Esophagus squamous epithelium (tissue), 5 donors: ENCODE measurements at regions not wholly inside any gene's neighbourhood (a gene's known extent, or its start where the extent isn't known, plus 50 kb on each side); places are given as distances from the start of the nearest gene placed in this dataset.

ENCODE experiments used
- DNase-seq: peaks from one replicate; lab custom pipeline; 2025; lab: John Stamatoyannopoulos, UW
- H3K27ac ChIP-seq, 4 donors: fragments of 200-600 bp; sonication (generic); one replicate each; pipeline ENCODE4 v1.5.1; 2016 to 2019; ENCODE audit warnings: mild to moderate bottlenecking in 1 of 4
- H3K27me3 ChIP-seq, 4 donors: fragments of 200-600 bp; sonication (generic); 1 replicate in 3 of 4; 2 replicates in 1 of 4; pipeline versions ENCODE4 v1.5.1 to v1.6.0; 2017 to 2021; ENCODE audit warnings: antibody characterized with exemption in 1 of 4
- H3K36me3 ChIP-seq, 3 donors: fragments of 200-600 bp; sonication (generic); one replicate each; pipeline ENCODE4 v1.5.1; 2016 to 2019
- H3K4me1 ChIP-seq, 3 donors: fragments of 200-600 bp; sonication (generic); one replicate each; pipeline ENCODE4 v1.5.1; 2017 to 2019
- H3K4me3 ChIP-seq, 4 donors: fragments of 200-600 bp; sonication (generic); 1 replicate in 3 of 4; 2 replicates in 1 of 4; pipeline ENCODE4 v1.5.1; 2016 to 2019; ENCODE audit warnings: mild to moderate bottlenecking in 2 of 4, moderate library complexity in 1 of 4
- H3K9me3 ChIP-seq, 3 donors: fragments of 200-600 bp; sonication (generic); one replicate each; pipeline ENCODE4 v1.5.1; 2016 to 2019
- POLR2A ChIP-seq, 4 donors: fragments of 450-650 bp; IDR thresholded peaks; one replicate each; pipeline ENCODE4 v1.6.1; 2017; ENCODE audit warnings: antibody characterized with exemption in 4 of 4, mild to moderate bottlenecking in 4 of 4, moderate library complexity in 3 of 4
- WGBS, 2 donors: methylation state at CpG; one replicate each; pipeline ENCODE4 v1.1.5; 2018; 5-methylcytosine and 5-hydroxymethylcytosine counted together
- intact Hi-C: fragments of 100-400 bp; cut with DNase I; formaldehyde crosslinking; loops from one replicate; pipeline ENCODE4 v1.15.0; 2022
- TF ChIP-seq, protein P1 (sequence below), 6 experiments: fragments of 450-650 bp in 4 of 6; fragments of 200-600 bp in 2 of 6; sonication (generic) in 2 of 6; IDR thresholded peaks; one replicate each; pipeline ENCODE4 v1.5.1; 2016 to 2019; ENCODE audit warnings: antibody characterized with exemption in 6 of 6, mild to moderate bottlenecking in 4 of 6, moderate library complexity in 4 of 6
- donor health status: DM: yes; HTN: yes; CAD: no.

DNA sequence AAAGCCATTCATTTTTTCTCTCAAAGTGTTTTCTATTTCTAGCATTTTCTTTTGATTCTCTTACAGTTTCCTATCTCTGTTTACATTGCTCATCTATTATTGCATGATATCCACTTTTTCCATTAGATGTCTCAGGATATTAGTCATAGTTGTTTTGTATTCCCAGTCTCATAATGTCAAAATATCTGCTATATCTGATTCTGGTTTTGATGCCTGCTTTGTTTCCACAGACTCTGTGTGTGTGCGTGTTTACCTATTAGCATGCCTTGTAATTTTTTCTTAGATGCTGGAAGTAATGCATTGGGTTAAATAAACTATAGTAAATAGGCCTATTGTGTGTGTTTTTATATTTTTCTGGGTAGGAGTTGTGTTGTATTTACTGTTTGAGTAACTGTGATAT lies 1126.3 kb downstream of the SORCS1 start:
- DNase-seq: no peak
- WGBS, 2 donors: 89 to 96% methylated on average over 1 of the region's 1 CpG
- H3K9me3 ChIP-seq: no peaks in the 10 kb centered on the region
- no peaks in the 10 kb centered on the region for H3K27me3 ChIP-seq
- H3K36me3 ChIP-seq: no peaks in the 10 kb centered on the region
- H3K4me1 ChIP-seq: no peaks in the 10 kb centered on the region
- TF ChIP-seq POLR2A (IDR thresholded peaks at IDR 0.05): no peak
- TF ChIP-seq, protein P1, sequence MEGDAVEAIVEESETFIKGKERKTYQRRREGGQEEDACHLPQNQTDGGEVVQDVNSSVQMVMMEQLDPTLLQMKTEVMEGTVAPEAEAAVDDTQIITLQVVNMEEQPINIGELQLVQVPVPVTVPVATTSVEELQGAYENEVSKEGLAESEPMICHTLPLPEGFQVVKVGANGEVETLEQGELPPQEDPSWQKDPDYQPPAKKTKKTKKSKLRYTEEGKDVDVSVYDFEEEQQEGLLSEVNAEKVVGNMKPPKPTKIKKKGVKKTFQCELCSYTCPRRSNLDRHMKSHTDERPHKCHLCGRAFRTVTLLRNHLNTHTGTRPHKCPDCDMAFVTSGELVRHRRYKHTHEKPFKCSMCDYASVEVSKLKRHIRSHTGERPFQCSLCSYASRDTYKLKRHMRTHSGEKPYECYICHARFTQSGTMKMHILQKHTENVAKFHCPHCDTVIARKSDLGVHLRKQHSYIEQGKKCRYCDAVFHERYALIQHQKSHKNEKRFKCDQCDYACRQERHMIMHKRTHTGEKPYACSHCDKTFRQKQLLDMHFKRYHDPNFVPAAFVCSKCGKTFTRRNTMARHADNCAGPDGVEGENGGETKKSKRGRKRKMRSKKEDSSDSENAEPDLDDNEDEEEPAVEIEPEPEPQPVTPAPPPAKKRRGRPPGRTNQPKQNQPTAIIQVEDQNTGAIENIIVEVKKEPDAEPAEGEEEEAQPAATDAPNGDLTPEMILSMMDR (IDR thresholded peaks at IDR 0.05): no peak
- H3K27ac ChIP-seq: no peak overlapping the region
- intact Hi-C loops: no loop called here
- no peak overlapping the region for H3K4me3 ChIP-seq

DNA sequence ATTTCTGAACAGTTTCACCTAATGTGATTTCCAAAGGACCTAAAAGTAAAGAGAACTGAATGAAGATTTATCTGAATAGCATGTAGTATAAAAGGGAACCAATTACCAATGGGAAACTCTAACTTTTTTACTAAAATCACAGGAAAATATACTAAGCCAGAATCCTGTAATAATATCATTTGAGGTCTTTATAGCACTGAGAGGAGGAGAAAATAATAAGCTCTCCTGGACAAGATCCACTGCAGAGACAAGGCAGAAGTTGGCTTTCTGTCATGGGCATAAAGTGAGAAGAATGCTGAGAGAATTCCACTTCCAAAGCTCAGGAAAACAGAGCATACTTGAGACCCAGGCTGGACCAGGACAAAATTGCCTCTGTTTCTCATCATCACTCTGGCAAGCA lies 1131.4 kb downstream of the SORCS1 start:
- Histone ChIP-seq H3K9me3 (no peaks in the 10 kb centered on the region), H3K36me3 (no peaks in the 10 kb centered on the region), H3K27me3 (no peaks in the 10 kb centered on the region), H3K4me1 (no peaks in the 10 kb centered on the region), H3K27ac (no peak overlapping the region), H3K4me3 (no peak overlapping the region)
- intact Hi-C loops: no loop called here
- no peak for DNase-seq
- TF ChIP-seq, protein P1 (IDR thresholded peaks at IDR 0.05): no peak
- TF ChIP-seq POLR2A (IDR thresholded peaks at IDR 0.05): no peak

DNA sequence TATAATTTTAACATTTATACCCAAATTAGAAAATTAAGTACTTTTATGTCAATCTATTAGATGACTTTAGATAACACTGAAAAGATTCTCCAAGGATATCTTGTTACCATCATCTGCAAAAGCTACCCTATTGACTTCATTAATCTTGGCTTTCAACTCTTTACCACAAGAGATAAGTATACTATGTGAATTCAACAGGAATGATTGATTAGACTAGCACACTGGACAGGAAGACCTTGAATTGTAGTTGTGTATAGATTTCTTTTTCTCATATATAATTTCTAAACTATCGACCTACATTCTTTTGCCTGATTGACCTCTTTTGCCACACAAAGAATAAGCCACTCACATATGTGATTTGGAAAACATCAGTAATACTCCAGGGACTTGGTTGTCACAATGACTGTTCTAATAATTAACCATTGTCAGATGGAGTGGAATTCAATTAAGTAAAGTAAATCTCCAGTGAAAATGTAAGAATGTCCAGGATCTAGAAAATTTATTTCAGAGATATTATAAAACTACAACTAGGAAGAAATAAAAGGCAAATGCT lies 1132.0 kb downstream of the SORCS1 start:
- Histone ChIP-seq H3K4me1 (no peaks in the 10 kb centered on the region), H3K27me3 (no peaks in the 10 kb centered on the region), H3K27ac (no peak overlapping the region), H3K9me3 (no peaks in the 10 kb centered on the region), H3K4me3 (no peak overlapping the region), H3K36me3 (no peaks in the 10 kb centered on the region)
- no peak for DNase-seq
- 21 to 47% methylated on average over 1 of the region's 1 CpG for WGBS, 2 donors
- intact Hi-C loops: no loop called here
- TF ChIP-seq, protein P1 (IDR thresholded peaks at IDR 0.05): no peak
- no peak for TF ChIP-seq POLR2A (IDR thresholded peaks at IDR 0.05)

DNA sequence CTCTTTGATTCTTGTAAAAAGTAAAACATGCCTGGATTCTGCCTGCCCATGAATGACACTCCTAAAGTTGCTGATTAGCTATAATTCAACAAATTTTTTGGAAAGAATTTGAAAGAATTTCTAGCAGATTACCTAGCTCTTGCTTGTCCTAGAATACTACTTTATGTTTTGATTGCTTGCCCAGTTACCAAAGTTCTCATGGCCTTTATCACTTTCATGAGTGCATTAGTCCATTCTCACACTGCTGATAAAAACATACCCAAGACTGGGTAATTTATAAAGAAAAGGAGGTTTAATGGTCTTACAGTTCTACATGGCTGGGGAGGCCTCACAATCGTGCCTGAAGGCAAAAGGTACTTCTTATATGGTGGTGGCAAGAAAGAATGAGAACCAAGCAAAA lies 1137.3 kb downstream of the SORCS1 start:
- intact Hi-C loops: no loop called here
- WGBS, 2 donors: 19 to 23% methylated on average over 1 of the region's 1 CpG
- no peaks in the 10 kb centered on the region for H3K36me3 ChIP-seq
- TF ChIP-seq POLR2A (IDR thresholded peaks at IDR 0.05): no peak
- TF ChIP-seq, protein P1 (IDR thresholded peaks at IDR 0.05): no peak
- no peaks in the 10 kb centered on the region for H3K9me3 ChIP-seq
- no peaks in the 10 kb centered on the region for H3K27me3 ChIP-seq
- no peak overlapping the region for H3K4me3 ChIP-seq
- H3K4me1 ChIP-seq: no peaks in the 10 kb centered on the region
- no peak overlapping the region for H3K27ac ChIP-seq
- DNase-seq: no peak

DNA sequence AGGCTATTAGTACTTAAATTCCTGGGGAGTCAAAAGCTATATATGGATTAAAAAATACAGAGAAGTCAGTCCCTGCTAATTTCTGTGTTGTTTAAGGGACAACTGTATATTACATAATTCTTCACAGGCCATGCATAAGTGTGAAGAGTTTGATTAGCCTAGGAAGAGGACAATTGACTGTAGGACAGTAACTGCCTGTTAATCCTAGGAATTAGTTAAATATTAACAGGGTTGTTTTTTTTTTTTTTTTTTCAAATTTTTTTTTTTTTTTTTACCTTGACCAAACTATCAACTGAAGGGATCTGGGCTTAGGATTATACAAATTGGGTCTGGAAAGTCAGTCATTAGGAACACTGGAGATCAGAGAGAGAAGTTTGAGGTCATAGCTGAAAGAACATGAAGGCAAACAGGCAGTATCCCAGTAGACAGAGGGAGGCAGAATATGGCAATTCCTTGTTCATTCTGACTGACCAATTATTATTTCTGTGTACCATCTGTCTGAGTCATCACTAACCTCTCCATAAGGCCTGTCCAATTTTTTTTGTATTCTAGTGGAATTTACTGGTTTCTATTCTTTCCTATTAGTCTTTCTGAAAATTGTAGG lies 1139.2 kb downstream of the SORCS1 start:
- TF ChIP-seq, protein P1 (IDR thresholded peaks at IDR 0.05): no peak
- TF ChIP-seq POLR2A (IDR thresholded peaks at IDR 0.05): no peak
- Histone ChIP-seq H3K4me1 (no peaks in the 10 kb centered on the region), H3K4me3 (no peak overlapping the region), H3K9me3 (no peaks in the 10 kb centered on the region), H3K27me3 (no peaks in the 10 kb centered on the region), H3K27ac (no peak overlapping the region), H3K36me3 (no peaks in the 10 kb centered on the region)
- intact Hi-C loops: no loop called here
- no peak for DNase-seq
